CD4-positive, alpha-beta T cell treated with Interleukin-21 for 1 hour (primary cell): ENCODE measurements at regions not wholly inside any gene's neighbourhood (a gene's known extent, or its start where the extent isn't known, plus 50 kb on each side); places are given as distances from the start of the nearest gene placed in this dataset.

Source experiments
- DNase-seq: peaks from one replicate; pipeline ENCODE4 v3.0.0-alpha.2; 2020

DNA sequence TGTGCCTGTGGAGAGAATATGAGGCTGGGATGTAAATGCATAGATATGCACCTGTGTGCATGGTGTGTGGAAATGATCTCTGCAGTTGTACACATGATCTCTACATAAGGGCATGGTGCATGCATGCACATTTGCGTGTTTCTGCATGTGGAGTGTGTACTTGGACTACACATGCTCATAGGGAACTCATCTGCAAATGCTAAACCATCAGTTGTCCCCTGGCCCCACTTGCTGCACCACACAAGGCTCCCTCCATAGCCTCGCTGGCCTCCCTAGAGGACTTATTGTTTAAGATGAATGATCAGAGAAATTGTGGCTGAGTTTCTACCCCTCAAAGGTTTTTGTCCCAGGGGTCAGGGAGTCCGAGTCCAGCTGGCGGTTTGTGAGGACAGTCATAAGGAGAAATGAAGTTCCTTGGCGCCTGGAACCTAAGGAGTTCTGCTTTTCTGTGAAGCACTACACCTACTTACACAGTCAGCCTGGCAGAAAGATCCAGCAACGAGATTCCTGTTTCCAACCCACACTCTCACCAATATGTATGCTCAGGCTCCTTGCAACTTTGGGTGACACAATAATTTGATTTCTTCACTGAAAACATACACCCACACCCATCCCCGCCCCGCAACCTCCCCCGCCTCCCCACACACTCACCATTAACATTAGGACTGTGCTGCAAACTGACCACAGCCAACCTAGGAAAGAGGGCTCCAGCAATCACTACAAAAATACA lies 79.9 kb upstream of the CPEB4 start:
- no peak for DNase-seq

DNA sequence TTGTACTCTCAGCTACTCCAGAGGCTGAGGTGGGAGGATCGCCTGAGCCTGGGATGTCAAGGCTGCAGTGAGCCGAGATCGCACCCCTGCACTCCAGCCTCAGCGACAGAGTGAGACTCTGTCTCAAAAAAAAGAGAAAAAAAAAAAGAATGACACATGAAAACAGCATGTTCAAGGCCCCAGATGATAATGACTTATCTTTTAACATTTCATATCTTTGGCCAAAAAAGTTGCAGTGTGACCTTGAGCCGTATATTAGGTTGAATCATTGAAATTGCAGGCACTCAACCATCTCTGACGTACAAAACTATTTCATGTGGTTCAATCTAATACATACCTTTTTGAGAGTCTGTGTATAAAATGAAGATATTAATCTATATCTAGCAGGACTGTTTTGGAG lies 79.1 kb upstream of the CPEB4 start:
- DNase-seq, result no peak

DNA sequence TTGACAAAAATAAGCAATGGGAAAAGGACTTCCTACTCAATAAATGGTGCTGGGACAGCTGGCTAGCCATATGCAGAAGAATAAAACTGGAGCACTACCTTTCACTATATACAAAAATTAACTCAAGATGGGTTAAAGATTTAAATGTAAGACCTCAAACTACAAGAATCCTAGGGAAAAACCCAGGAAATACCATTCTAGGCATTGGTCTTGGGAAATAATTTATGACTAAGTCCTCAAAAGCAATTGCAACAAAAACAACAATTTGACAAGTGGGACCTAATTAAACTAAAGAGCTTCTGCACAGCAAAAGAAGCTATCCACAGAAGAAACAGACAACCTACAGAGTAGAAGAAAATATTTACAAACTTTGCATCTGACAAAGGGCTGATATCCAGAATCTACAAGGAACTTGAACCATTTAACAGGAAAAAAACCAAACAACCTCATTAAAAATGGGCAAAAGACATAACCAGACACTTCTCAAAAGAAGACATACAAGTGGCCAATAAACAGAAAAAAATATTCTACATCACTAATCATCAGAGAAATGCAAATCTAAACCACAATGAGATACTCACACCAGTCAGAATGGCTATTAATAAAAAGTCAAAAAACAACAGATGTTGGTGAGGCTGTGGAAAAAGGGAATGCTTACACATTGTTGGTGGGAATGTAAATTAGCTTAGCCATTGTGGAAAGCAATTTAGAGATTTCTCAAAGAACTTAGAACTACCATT lies 75.2 kb upstream of the CPEB4 start:
- no peak for DNase-seq

DNA sequence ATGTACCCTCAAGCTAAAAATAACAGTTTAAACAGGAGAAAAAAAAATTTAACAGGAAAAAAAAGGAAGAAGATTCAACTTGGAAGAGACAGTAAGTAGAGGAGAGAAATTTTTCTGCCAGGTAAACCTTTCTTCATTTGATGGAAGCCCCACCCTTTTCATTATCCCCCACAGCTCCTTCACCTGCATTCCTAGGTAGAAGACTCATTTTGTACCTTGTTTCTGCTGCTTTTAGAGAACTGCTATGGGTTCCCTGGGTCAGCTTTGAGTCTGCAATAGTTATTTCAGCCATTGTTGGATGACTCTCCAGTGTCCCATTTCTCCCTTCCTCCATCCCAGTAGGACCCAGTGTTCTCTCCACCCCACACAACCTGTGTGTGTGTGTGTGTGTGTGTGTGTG lies 74.1 kb upstream of the CPEB4 start:
- no peak for DNase-seq

DNA sequence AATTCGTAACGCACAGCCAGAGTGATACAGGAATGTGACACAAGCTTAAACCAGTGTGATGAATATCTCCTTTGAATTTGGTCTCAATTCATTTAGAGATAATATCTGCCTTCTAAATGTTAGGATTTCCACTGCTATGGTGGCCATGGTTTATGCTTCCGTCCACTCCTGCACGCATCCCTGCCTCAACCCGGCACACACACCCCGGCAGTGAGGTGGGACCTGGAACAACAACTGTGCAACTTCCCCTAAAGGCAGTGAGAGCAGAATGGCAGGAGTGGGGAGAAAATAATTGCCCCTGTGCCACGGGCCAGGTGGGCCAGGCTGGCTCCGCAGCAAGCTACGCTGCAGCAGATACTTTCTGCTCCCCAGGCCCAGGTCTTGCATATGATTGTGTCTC lies 72.6 kb upstream of the CPEB4 start:
- DNase-seq, result no peak

DNA sequence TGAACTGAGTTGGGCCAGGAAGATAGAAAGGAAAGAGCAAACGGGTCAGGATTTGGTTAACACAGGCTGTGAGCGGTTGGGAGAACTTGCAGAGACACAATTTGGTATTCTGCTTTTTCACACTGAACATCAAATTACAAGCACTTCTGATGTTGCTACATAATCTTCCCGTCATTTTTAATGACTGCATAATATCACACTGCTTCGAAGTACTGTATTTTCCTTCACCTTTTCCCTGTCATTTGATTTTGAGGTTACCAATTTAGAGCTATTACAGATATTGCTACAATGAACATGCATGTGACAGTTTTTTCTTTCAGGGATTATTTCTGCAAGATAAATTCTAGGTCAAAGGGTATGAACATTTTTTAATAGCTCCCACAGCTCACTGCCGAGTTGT lies 71.4 kb upstream of the CPEB4 start:
- DNase-seq, result no peak

DNA sequence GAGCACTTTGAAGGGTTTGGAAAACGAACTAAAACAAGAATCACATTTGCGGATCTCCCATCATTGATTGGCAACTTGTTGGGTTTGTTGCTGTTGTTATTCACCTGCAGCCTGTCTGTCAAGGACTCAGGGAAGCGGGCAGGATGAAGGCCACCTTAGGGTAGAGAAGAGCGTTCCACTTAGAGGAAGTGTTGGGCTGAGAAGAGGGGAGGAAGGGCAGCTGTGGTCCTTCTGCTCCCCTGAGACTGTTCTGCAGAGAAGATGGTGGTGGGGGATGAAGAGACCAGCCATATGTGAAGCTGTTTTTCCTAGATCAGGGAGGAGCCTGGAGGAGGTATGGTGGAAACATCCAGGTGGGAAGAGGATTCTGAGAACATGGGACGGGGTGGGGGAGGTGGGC lies 70.6 kb upstream of the CPEB4 start:
- no peak for DNase-seq

DNA sequence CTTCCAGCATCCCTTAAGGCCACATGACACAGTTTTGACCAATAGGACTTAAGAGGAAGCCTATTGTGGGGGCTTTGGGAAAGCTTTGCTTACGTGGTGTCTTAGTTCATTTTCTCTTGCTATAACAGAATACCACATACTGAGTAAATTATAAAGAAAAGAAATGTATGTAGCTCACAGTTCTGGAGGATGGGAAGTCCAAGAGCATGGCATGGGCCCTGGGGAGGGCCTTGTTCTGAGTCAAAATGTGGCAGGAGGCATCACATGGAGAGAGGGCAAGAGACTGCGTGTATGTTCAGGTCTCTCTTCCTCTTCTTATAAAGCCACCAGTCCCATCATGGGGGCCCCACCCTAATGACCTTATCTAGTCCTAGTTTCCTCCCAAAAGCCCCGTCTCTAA lies 68.6 kb upstream of the CPEB4 start:
- DNase-seq, result no peak

DNA sequence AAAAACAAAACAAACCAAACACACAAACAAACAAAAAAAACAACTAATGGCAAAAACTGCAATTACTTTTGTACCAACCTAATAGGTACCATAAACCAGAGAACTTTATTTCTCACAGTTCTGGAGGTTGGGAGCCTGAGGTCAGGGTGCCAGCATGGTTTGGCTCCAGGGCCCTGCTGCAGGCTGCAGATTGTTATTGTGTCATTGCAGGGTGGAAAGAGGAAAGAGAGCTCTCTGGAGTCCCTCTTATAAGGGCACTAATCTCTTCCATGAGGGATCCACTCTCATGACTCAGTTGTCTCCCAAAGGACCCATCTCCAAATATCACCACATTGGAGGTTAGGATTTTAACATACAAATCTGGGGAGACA lies 64.9 kb upstream of the CPEB4 start:
- DNase-seq, result no peak

DNA sequence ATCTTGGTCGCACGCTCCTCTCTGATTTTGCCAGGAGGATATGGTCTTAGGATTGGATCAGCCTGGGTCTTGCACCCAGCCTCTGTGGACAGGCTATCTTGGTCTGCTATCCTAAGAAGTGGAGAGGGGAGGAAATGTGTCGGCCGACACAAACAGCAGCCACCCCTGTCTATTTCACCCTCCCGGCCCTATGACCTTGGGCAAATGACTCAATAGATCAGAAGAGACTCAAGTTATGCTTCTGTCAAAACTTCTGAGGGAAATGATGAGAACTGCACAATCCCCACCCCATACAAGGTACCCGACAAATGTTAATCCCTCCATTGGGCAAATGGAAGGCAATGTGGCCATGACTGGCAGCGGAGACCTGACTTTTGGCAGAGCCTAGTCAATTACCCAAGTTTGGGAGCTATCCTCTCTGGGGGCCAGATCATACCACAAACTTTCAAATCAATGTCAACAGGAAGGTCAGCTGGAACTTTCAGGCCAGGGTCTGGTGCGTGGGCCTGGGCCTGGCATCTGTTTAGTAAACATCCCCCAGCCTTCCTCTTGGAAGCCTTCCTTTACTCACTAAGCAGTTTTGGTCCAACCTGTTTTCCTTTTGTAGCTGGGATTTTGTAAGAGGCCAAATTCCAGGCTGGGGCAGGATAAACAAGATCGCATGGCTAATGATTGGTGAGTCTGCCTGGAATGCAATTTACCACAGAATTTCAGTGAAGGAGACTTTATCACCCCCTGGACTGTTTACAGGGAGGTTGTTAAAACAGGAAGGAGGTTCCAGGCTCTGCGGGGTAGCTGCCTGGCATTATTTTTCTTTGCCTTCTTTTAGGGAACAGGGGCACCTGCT lies 64.2 kb upstream of the CPEB4 start:
- DNase-seq, result no peak

DNA sequence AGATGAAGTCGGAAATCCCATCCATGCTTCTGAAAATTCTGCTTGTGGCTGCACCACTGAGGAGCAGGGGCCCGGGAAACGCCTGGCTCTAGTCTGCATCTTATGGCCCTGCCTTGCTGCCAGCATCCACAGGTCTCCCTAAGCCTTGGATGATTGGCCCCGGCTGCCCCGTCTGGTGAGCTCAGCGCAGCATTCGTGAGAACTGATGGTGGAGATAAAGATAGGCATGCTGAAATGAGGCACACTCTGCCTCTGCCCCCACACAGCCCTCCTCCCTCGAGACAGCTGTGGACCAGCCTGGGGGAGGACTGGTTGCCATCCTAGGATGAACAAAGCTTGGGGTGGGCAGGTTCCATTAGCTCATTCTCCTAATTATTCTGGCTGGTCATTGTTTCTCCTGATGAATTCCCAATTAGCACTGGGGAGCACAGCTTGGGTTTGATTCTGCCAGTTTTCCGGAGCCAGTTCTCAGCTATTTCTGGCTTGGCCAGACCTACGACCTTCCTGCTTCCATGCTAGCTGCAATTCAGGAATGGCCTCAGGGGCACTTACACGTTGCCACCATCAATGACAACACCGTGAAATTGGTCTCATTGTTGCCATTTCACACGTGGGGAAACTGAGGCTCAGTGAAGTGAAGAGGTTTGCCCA lies 62.8 kb upstream of the CPEB4 start:
- no peak for DNase-seq

DNA sequence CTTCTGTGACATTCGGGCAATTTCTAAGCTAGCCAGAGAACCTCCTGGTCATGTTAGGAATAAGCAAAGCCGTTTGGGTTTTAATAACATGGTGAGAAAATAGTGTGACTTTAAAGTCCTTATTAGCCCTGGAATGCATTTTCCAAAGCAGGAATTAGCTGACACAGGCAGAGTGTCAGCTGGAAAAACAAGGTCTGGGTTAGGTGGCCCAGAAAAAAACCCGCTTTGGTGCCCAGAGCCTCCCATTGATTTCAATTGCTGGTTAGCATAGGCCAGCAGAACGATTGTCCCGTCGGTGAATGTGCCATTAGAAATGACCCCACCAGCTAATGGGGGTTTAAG lies 62.1 kb upstream of the CPEB4 start:
- no peak for DNase-seq

DNA sequence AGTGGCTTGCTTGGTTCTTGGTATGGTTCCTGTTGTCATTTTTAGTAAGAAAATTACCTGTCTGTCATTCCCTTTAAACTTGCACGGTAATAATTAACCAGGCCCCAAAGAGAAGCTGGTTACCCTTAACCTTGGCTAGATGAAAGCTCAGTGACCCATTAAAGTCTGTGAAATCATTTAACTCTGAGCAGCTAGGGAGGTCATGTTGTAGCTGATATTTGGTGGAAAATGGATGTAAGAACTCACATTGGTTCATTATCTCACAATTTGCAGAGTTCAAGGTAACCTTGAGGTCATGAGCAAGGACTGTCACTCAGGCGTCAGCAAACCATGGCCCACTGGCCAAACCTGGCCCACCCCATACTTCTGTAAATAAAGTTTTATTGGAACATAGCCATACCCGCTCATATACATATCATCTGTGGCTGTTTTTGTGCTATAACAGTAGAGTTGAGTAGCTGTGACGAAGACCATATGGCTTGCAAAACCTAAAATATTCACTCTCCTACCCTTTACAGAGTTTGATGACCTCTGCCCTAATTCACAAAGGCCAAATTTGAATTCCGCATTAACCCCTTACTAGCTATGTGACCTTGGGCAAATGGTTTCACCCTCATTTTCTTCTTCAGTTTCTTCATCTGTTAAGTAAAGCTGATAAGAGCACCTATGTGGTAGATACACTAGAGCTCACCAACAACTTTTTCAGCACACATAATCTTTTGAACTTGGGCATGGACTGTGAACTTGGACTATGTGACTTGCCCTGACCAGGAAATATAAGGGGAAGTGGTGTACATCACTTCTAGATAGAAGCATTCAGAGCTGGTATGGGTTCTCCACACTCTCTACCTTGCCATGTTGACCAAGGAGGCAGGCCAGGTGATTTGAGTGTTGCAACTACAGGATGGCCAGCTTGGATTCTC lies 61.5 kb upstream of the CPEB4 start:
- DNase-seq, result no peak

DNA sequence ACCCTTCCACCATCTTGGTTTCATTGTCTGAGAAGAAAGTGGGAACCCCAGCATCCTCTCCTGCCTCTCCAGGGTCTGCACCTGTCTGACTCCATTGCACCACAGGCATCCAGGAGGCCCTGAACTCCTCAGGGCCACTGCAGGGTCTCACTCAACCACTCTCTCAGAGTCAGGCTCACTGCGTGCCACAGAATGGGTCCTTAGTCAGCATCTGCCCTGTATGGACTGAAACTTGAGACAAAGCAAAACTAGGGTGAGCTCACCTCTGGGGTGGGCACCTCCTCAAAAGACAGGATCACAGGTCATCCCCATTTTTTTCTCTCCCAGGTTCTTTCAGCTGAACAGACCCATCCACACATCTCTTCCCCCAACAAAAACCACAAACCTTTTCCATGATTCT lies 59.2 kb upstream of the CPEB4 start:
- no peak for DNase-seq

DNA sequence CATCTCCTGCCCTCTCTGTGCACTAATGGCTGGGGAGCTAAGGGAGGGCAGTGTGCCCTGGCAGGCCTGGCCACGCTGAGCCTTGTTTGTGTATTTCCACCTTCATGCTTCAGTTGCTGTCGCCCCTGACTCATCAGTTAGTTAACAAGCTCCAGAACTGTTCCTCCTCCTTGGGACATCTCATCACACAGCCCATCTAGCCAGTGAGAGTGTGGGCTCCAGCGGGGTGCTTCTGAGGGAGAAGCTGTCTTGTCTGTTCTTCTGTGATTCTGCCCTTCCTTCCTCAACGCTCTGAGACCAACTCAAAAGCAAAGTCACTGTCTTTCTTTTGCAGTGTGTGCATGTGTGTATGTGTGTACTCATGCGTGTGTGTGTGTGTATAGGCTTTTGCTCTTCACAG lies 58.3 kb upstream of the CPEB4 start:
- DNase-seq, result no peak

DNA sequence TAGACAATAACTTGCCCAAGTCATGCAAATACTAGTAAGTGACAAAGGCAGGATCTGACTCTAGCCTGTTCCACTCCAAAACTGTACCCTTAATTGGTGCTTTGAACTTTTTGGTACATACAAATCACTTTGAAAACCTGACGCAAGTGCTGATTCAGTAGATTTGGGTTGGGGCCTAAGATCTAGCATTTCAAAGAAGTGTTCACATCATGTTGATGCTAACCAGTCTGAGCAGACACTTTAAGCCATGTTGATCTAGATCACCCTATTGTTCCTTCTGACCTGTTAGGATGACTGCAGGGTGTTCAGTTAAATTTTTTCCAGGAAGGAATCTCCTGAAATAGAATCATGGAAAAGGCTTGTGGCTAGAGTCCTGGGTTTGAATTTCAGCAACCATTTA lies 57.7 kb upstream of the CPEB4 start:
- no peak for DNase-seq

DNA sequence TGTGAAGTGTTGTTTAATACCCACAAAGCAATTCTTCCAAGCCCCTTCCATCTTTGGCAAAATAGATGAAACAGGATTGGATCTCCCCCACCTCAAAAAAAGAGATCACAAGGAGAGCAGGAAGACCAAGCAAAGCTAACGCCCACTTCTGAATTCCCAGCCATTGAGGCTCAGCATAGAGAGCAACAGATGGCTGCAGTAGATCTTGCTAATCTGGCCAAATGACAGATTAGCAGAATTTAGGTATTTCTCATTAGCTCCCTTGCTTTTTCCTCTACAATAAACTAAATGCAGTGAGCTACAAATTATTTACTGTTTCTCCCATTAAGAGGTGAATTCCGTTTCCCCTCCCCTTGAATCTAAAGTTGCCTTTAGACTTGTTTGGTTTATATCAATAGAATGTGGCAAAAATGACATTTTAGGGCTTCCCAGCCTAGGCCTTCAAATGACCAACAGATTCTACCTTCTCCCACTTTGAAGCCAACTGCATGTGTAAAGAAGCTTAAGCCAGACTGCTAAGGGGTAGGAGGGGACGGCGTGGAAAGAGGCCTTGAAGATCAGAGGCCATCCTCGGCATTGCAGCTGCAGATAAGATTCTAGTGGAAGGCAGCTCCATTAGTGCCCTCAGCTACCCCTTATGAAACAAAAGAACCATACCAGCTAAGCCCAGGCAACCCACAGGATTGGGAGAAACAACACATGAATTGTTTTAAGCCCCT lies 56.8 kb upstream of the CPEB4 start:
- no peak for DNase-seq

DNA sequence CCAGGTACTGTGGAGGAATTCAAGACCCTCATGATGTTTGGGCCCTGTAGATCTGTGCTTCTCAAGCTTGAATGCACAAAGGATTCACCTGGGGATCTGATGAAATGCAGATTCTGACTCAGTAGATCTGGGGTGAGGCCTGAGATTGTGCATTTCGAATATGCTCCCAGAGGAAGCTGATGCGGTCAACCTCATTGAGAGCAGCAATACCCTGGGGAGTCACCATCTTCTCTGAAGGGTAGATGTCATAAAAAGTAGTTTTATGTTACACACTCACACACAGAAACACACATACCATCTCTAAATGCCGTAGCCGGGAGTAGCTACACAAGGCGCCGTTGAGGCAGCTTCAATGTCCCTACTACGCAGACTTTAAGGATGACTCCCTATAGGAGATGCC lies 55.8 kb upstream of the CPEB4 start:
- no peak for DNase-seq

DNA sequence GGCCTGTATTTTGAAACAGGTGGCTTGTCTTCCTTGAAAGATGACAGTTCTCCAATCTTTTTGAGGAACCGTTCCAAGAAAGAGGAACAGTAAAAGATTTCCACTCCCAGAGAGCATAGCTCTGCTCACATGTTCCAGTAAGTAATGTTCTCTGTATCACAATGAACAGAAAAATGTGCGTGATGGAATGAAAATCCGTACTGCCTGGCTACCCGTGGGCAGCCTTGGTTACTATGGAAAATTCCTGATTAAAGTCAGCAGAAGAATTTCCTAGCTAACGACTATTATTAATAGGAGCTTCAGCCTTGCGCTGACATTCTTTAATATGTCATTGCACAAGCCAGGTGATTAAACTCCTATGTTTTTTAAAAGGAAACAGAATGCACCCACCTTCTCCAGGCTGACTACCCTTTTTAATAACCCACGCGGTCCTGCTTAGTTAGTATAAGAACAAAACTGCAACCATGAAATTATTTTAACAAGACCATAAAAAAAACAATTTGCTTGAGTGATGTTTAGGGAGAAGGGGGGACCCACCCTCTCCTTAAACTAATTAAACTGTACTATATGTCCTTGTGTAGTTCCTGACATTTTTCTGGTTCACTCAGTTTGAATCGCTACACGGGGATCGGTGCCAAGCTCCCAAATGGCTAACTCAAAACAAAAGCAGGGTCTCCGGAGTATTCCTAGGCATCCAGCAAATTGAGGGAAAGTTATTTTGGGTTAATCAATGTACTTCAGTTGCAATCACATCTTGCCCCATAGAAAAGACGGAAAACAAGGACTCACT lies 54.8 kb upstream of the CPEB4 start:
- no peak for DNase-seq

DNA sequence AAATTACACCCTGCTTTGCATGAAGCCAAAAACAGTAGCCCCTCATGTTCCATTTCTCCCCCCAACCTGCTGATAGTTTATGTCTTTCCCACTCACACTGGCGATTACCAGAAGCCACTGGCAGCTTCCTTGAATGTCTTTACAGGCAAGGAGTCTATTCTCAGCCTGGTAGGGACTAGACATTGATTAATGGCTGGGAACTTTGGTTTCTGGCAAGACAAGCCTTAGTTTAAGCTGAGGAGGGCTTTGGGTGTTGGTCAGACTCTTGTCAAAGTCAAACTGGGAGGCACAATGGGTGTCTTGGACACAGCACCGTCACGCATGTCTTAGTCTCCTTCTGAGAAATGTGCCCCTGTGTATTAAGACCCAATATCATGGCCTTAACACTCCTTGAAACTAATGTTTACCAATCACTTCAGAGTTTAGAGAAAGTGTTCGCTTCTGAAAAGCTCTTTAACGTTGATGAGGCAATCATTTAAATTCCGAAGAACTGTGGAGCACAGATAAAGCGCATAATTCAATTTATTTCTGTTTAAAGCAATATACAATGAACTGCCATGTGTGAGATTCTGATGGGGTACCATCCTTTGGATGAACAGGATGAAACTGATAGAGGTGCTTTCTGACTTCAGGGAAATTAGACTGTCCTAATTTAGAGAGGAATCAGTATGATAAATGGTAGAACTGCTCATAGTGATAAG lies 53.9 kb upstream of the CPEB4 start:
- no peak for DNase-seq
